ENCODE measurements at regions not wholly inside any gene's neighbourhood (a gene's known extent, or its start where the extent isn't known, plus 50 kb on each side); places are given as distances from the start of the nearest gene placed in this dataset.

DNA sequence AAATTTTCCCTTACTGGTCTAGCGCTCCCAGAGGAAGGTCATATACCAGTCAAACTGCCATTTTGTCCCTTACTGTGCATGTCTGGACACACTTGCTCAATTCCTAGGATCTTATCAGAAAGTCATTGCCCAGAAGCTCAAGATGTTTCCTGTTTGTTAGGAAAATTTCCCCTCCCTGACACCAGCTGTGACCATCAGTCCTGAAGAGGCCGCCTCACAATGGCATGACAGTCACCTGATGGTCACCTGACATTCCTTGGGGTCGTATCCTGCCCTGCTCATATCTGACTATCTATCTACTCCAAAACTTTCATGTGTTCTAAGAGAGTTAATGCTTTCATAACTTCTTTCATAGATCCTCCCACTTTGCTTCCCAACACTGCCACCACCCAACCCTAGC lies 219.9 kb downstream of the OTOR start:
- TF ChIP-seq, protein P1, sequence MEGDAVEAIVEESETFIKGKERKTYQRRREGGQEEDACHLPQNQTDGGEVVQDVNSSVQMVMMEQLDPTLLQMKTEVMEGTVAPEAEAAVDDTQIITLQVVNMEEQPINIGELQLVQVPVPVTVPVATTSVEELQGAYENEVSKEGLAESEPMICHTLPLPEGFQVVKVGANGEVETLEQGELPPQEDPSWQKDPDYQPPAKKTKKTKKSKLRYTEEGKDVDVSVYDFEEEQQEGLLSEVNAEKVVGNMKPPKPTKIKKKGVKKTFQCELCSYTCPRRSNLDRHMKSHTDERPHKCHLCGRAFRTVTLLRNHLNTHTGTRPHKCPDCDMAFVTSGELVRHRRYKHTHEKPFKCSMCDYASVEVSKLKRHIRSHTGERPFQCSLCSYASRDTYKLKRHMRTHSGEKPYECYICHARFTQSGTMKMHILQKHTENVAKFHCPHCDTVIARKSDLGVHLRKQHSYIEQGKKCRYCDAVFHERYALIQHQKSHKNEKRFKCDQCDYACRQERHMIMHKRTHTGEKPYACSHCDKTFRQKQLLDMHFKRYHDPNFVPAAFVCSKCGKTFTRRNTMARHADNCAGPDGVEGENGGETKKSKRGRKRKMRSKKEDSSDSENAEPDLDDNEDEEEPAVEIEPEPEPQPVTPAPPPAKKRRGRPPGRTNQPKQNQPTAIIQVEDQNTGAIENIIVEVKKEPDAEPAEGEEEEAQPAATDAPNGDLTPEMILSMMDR (IDR thresholded peaks at IDR 0.05) = no peak
- no peak for TF ChIP-seq POLR2A (IDR thresholded peaks at IDR 0.05)
